Neural cell (in vitro differentiated cells): ENCODE measurements at regions not wholly inside any gene's neighbourhood (a gene's known extent, or its start where the extent isn't known, plus 50 kb on each side); places are given as distances from the start of the nearest gene placed in this dataset.

Source experiments
- EP300 ChIP-seq: fragments of 450-650 bp; conservative IDR thresholded peaks from 2 replicates; pipeline ENCODE4 v1.6.1; 2014; ENCODE audit warnings: antibody characterized with exemption, mild to moderate bottlenecking, moderate library complexity; ENCODE audit not compliant: poor library complexity, severe bottlenecking
- EZH2 ChIP-seq: fragments of 200-600, 300-800 bp; shearing (Covaris generic), sonication (generic); IDR thresholded peaks from 2 replicates; pipeline ENCODE4 v1.6.1; 2014; ENCODE audit warnings: antibody characterized with exemption, low read length, borderline replicate concordance, mild to moderate bottlenecking; ENCODE audit not compliant: insufficient read depth, poor library complexity, severe bottlenecking
- POLR2AphosphoS5 ChIP-seq: IDR thresholded peaks from 2 replicates; pipeline ENCODE4 v1.6.1; 2012
- SMC3 ChIP-seq: fragments of 450-650 bp; conservative IDR thresholded peaks from 2 replicates; pipeline ENCODE4 v1.6.1; 2014; ENCODE audit warnings: antibody characterized with exemption, mild to moderate bottlenecking, moderate library complexity; ENCODE audit not compliant: poor library complexity
- TF ChIP-seq, protein P1 (sequence below): fragments of 450-650 bp; IDR thresholded peaks from 2 replicates; pipeline ENCODE4 v1.5.1; 2014; ENCODE audit warnings: antibody characterized with exemption, mild to moderate bottlenecking, moderate library complexity; ENCODE audit not compliant: poor library complexity, severe bottlenecking
- TF ChIP-seq, protein P2 (sequence below): IDR thresholded peaks from 2 replicates; pipeline ENCODE4 v1.6.1; 2012; ENCODE audit warnings: borderline replicate concordance

GRCh38 chr7:348962-349743 lies 59.2 kb downstream of the FOXL3 start:
- TF ChIP-seq, protein P1, sequence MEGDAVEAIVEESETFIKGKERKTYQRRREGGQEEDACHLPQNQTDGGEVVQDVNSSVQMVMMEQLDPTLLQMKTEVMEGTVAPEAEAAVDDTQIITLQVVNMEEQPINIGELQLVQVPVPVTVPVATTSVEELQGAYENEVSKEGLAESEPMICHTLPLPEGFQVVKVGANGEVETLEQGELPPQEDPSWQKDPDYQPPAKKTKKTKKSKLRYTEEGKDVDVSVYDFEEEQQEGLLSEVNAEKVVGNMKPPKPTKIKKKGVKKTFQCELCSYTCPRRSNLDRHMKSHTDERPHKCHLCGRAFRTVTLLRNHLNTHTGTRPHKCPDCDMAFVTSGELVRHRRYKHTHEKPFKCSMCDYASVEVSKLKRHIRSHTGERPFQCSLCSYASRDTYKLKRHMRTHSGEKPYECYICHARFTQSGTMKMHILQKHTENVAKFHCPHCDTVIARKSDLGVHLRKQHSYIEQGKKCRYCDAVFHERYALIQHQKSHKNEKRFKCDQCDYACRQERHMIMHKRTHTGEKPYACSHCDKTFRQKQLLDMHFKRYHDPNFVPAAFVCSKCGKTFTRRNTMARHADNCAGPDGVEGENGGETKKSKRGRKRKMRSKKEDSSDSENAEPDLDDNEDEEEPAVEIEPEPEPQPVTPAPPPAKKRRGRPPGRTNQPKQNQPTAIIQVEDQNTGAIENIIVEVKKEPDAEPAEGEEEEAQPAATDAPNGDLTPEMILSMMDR = no peak
- no peak for TF ChIP-seq EZH2
- TF ChIP-seq POLR2AphosphoS5 = no peak
- no peak for TF ChIP-seq EP300
- TF ChIP-seq, protein P2, sequence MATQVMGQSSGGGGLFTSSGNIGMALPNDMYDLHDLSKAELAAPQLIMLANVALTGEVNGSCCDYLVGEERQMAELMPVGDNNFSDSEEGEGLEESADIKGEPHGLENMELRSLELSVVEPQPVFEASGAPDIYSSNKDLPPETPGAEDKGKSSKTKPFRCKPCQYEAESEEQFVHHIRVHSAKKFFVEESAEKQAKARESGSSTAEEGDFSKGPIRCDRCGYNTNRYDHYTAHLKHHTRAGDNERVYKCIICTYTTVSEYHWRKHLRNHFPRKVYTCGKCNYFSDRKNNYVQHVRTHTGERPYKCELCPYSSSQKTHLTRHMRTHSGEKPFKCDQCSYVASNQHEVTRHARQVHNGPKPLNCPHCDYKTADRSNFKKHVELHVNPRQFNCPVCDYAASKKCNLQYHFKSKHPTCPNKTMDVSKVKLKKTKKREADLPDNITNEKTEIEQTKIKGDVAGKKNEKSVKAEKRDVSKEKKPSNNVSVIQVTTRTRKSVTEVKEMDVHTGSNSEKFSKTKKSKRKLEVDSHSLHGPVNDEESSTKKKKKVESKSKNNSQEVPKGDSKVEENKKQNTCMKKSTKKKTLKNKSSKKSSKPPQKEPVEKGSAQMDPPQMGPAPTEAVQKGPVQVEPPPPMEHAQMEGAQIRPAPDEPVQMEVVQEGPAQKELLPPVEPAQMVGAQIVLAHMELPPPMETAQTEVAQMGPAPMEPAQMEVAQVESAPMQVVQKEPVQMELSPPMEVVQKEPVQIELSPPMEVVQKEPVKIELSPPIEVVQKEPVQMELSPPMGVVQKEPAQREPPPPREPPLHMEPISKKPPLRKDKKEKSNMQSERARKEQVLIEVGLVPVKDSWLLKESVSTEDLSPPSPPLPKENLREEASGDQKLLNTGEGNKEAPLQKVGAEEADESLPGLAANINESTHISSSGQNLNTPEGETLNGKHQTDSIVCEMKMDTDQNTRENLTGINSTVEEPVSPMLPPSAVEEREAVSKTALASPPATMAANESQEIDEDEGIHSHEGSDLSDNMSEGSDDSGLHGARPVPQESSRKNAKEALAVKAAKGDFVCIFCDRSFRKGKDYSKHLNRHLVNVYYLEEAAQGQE = no peak
- no peak for TF ChIP-seq SMC3
